DMS53 treated with DMSO at 0.1 percent for 48 hours (cell line): ENCODE measurements at regions not wholly inside any gene's neighbourhood (a gene's known extent, or its start where the extent isn't known, plus 50 kb on each side); places are given as distances from the start of the nearest gene placed in this dataset.

Source experiments
- DNase-seq: peaks from one replicate; lab custom pipeline; 2025; ENCODE audit not compliant: unreplicated experiment; lab: John Stamatoyannopoulos, UW

DNA sequence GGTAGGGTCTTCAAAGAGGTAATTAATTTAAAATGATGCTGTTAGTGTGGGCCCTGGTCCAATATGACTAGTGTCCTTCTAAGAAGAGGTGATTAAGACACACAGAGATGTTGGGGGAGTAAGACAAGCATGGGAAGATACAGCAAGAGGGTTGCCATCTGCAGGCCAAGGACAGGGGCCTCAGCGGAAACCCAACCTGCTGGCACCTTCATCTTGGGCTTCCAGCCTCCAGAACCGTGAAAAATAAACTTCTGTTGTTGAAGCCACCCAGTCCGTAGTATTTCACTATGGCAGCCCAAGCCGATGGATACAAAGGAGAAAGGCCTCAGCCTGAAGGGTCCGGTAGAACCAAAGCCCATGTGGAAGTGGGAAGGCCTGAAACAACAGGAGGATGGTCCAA is 161.7 kb upstream of the UBE2E1 start:
- DNase-seq: no peak

DNA sequence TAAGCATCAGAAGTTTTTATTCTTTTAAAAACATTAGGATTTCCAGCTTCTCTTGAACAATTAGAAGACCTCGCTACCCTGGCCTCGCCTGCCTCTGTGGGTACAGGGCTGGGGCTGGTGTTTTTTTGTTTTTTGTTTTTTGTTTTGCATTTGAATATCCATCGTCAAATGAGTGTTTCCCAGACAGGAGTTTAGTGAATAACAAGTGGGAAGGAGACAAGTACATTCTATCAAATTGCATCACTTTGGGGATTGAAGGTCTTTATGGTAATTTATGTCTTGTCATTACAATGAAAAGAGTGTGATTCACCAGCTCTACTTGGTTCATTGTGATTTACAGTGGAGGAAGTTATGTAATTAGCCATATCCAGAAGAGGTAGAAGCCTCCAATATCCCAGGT is 161.1 kb upstream of the UBE2E1 start:
- DNase-seq: no peak

DNA sequence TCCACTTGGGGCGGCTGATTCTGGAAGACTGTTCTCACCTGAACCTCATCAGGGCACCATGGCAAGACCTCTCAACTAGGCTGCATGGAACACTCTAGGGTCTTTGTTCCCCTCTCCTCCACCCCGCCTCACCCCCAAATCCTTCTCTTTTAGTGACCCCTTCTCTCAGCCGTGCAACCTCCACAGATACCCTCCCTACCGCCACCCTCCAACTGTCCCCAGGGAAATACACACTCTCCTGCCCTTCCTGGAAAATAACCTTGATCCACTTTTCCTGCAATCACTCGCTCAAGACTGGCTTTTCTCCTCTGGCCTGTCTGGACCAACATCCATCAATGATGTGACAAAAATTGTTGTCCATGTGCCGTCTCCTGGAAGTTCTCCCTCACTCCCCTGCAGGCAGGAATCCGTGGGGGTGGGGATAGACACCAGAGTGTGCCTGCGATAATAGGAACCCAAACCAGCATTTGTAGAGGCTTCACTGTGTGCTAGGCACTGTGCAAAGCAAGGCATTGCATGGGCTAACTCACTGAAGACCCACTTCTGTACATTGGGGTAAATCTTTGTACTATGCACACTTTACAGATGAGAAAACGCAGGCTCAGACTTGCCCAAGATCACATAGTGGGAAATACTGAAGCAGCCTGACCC is 160.1 kb upstream of the UBE2E1 start:
- no peak for DNase-seq

DNA sequence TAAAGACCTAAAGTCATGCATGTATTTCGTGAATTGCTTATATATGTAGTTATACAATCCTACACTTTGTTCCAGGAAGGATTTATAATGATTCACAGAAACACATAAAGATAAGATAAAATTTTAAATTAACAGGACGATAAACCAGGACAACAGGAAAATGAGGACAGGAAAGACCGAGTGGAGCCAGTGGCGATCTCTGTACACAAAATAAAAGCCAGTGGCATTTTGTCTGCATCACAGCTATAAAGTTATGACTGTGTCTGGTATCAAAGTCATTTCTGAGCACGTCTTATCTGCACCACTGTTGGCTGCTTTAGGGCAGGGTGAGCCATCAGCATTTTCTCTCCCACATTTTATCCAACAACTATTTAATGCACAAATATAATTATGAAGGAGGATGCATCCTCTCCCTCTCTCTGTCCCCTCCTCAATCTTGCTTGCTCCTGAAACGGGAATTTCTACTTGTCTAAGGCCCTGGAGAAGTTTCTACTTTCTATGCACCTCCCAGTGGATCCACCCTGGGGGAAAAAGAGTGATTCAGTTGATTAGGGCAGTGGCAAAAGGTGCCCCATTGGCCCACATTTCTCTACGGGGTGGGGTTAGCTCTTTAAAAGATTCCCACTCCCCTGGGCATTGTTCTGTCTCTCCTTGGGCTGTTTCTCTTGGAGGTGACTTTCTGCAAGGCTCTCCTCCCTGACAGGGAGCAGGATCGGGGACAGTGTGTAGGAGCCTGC is 159.4 kb upstream of the UBE2E1 start:
- no peak for DNase-seq

DNA sequence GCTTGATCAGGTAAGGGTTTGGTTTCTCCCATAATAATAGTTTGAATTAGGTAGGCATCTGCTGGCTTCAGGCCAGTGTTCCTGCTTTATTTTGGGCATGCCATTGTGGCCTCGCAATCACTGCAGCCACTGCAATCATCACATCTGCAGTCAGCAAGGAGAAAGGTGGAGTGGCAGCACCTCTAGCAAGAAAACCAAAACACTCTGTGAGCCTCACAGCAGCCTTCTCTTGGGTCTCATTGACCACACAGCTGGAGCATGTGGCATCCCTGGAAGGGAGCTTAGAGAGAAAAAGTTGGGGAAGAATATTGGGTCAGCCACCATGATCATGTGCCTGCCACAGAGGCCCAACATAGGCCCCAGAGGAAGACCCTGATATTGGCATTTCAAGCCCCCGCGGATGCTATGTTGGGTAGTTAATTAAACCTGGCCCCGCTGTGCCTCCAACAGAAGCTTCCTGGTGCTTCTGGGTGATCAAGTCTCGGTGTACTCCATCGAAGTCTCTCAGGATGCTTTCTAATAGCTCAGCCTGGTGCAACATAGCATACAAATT is 158.0 kb upstream of the UBE2E1 start:
- DNase-seq: no peak

DNA sequence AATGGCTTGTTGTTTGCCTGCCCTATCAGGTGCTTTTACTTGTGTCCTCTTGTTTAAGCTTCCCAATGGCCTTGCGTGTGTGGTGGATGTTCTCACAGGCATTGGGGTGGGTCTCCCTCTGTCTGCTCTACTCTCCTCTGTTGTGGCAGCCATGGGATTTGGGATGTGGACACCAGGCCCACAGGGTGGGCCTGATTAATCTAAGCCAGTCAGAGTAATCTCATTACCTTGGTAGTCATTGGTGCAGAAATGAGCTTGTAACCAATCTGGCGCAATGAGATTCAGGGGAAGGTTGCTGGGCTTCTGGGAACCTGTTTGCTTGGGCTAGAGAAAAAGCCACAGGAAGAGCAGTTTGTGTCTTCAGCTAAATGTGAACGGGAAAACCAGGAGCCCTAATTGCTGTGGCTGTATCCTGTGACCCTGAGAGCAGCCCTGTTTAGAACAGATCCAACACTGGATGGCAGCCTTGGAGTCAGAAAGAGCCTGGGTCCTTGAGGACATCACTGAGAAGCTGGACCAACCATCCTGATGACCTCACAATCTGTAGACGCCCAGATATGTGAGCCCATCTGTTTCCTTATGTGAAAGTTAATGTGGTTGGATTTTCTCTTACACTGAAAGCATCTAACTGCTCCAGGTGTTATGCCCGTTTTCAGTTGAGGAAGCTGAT is 157.3 kb upstream of the UBE2E1 start:
- no peak for DNase-seq

DNA sequence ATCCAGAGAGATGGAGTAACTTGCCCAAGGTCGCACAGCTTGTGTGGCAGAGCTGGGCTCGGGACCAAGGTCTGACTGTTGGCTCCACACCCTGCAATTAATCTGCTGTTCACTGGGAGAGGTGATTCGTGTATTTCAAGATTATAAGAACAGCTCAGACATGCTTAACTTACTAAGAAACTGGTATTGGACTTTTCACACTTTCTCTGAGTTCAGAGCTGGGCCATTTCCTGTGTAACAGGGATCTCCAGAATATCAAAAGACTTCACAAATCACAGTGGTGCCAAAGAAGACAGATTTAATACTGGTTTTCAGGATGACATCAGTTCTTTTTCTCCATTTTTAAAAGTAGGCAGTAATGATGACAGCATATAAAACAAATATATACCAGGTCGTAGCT is 156.8 kb upstream of the UBE2E1 start:
- DNase-seq: no peak

DNA sequence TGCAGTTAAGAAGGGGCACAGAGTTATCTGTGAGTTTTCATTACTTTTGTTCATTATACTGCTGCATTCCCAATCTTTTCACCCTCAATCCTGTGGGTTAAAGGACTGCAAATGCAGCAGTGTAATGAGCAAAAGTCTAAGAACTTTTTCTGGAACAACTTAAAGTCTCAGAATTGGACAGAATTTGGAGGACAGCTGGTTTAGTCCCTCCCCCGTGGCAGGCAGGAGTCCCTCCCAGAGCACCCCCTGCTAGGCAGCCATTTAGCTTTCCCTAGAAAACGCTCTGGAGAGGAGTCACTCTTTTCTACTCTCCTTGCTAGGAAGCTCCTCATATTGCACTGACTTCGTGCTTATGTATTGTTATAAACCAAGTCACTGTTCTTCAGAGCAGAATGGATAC is 156.3 kb upstream of the UBE2E1 start:
- DNase-seq: no peak

DNA sequence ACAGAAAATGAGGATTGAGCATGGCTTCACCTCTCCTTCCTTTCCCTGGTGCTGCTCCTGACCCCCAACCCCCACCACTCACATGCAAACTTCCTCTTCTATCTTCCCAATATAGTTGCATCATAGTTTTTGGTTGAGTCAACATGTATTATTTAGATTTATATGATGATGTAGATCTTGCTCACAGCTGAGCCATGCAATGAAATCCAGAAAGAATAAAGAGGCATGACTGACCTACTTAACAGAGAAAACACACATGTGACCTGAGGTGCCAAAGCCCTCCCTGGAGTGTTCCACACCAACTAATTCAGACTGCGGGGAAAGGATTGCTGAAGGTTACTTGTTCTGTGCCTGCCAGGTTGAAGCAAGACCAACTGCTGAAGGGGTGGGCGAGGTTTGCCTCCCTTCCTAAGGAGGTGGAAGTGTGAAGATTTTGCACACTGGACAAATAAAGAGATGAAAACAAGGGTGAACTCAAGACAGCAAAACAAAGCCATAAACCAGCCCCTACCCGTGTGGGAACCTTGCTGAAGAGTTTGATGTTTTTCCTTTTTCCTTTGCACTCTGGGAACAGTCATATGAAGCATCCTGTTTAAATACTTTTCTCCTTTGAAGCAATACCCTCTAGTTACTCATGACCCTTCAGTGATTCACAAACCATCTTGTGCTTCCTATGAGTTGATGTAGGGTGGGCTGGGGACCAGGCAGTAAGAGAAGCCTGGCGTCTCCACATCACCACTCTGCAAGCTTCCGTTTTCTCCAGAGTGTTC is 155.2 kb upstream of the UBE2E1 start:
- no peak for DNase-seq

DNA sequence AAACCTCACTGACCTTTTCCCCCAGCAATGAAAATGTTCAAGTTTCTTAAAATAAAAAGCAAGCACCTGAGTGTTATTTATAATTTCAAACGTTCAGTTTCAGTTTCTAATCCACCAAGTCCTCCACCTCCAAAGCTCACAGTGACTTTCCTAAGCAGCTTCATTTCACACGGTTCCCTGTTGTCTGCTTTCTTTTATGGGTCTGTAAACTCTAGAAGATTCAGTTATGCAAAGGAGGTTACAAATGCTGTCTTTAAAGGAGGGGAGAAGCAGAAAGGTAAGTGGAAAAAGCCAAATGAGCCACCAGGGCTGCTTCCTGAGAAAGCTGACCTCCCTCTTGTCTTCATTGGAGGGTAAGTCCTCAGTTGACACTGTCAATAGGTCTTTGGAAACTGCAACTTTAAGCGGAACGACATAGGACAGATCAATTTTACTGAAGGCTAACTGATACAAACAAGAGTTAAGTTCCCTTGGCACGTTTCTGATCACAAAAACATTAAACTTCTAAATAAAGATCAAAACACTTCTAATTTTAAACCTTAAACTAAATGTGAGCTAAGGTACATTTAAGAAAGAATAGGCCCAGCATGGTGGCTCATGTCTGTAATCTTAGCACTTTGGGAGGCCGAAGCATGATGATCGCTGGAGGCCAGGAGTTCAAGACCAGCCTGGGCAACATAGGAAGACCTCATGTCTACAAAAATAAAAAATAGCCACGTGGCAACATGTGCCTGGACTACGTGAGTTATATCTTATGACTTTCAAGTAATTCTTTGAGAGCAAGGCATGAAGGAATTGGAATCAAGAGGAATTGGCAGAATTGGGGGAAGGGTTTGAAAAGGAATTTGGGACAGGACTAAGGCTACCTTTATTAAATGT is 151.9 kb upstream of the UBE2E1 start:
- no peak for DNase-seq

DNA sequence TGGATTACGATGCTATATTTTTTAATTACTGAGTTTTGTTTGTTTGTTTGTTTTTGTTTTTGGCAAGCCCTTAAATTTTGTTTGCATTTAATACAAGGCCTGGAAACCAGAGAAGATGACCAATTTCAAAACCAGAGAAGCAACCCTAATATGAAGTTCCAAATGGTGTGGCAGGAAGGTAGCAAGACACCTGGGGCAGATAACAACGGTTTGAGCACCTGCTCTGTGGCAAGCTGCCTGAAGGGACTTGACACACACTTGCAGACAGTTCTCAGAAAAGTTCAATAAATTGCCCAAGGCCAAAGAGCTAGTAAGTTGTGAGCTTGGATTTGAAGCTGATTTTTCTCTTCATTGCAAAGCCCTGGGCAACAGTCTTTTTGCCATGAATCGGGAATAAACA is 151.2 kb upstream of the UBE2E1 start:
- no peak for DNase-seq

DNA sequence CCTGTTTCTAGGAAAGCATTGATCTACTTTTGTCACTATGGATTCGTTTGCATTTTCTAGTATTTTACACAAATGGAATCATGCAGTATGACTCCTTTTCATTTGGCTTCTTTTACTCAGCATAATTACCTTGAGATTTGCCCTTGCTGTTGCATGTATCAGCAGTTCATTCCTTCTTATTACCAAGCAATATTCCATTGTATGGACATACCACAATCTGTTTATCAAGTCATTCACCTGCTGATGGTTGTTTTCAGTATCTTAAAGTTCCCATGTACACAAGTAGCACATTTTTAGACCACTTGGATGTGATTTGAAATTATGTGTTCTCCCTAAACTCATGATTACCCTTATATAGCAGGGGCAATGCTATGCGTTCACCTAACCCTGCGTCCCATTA is 150.0 kb upstream of the UBE2E1 start:
- no peak for DNase-seq

DNA sequence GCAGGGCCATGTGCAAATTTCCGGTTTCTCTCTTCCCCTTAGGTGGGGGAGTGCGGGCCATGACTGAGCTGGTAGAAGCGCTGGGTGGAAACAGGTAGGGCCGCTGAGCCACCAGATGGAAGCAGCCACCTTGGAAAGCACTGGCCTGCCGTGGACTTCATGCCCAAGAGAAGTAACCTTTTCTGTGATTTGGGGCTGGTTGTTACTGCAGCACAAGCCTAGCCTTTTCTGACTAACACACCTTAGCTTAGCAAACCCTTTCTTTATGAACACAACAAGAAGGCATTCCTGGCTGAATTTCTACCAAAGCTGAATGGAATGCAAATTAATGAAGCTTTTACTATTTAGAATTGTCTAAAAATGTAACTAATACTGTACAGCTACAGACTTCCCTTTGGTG is 149.6 kb upstream of the UBE2E1 start:
- DNase-seq: no peak

DNA sequence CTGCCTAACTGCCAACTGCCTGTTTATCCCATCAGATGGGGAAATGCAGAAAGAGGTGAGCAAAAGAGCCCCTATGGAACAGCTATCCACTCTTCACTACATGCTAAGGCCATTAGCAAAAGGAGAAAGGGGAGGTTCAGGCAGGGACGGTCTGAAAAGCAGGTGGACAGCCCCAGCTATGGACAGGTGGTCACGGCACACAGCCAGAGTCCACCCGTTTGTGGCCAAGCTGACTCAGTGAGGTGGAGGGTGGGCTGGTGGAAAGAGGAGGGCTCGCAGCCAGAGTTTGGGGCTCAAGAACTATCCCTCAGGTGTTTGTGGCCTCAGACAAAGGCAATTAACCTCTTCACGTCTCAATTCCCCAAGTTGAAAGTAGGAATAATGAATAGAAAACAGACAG is 148.9 kb upstream of the UBE2E1 start:
- no peak for DNase-seq

DNA sequence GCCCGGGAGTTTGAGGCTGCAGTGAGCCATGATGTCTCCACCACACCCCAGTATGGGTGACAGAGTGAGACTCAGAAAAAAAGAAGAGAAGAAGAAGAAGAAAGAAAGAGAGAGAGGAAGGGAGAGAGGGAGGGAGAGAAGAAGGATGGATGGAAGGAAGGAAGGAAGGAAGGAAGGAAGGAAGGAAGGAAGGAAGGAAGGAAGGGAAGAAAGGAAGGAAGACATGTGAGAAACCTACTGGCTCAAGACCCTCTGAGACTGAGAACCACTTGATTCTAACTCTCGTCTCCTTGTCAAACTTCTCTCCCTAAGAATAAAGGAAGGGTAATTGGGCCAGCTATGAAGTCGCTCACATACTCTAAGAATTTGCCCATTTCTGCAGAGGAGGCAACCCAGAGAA is 148.1 kb upstream of the UBE2E1 start:
- DNase-seq: no peak

DNA sequence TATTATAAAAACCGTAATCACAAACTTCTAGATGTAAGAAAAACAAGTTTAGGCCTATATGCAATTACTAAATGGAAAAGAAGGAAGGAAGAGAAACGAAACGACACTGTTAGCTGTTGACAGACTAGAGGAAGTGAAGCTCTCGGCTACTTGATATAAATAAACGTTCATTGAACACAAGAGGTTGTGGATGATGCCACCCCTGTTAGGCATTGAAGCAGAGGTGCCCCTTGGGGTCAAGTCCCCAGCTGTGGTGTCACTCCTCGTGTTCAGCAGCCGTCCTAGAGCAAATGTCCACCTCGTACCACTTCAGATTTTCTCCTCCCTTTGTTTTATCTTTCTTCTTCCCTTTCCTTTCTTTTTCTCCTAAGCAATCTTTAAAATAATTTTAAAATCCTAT is 146.5 kb upstream of the UBE2E1 start:
- no peak for DNase-seq

DNA sequence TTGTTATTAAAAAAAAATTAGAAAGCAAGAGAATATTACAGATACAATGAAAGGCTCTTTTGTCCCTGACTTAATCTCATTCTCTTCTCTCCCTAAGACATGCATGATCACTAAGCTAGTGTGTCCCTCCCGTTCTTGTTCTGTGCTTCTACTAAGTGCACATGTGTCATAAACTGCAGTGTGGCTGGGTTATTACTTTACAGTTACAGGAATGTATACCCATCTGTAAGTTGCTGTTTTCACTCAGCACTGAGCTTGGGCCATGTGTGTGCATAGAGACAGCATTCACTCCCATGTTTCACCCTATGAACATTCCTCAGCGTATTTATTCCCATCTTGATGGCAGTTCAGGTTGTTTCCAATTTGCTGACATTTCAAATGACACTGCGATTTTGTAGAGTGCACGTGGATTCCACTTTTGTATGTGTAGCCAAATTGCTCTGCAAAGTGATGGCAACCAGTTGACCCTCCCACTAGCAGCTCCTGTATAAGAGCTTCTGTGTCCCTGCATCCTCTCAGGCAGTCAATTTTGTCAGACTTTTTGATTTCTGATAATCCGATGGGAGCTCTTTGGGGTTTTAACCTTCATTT is 145.8 kb upstream of the UBE2E1 start:
- no peak for DNase-seq

DNA sequence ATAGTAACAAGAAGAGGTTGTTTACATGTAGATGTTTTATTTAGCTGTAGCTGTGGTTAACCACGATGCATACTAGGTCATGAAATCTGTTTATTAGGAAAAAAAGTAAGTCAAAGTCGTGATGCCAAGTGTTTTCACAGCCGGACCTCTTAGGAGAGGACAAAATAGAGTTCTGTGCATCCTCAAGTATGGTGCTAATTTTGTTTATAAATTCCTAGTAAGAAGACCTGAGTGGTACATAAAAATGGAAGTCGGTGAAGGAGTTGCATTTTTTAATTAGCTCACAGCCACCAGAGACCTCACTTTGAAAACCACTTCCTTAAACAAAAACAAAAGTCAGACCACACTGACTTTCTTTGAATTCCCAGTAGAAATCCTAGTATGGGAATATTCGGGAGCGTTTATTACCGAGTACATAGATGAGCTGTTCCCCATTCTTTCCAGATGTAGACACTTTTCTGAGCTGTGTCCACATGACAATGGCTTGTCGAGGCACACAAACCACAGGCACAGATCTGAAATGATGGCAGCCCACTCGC is 143.6 kb upstream of the UBE2E1 start:
- no peak for DNase-seq

DNA sequence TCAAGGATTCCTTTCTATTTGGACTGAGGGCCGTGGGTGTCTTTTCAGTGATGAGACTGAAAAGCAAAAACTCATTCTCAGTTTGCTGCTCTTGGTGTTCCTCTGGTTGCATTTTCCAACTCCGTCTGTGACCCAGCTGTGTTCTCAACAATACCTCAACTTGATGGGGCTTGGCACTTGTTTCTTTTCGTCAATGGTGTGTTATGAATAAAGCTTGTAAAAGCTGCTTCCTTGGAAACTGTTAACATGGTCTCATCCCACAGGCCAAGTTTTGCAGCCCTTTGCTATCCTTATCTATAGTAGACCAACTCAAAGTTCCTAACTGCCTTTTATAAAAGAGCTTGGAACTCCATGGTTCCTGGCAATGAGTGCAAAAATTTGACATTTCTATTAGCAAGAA is 142.5 kb upstream of the UBE2E1 start:
- no peak for DNase-seq

DNA sequence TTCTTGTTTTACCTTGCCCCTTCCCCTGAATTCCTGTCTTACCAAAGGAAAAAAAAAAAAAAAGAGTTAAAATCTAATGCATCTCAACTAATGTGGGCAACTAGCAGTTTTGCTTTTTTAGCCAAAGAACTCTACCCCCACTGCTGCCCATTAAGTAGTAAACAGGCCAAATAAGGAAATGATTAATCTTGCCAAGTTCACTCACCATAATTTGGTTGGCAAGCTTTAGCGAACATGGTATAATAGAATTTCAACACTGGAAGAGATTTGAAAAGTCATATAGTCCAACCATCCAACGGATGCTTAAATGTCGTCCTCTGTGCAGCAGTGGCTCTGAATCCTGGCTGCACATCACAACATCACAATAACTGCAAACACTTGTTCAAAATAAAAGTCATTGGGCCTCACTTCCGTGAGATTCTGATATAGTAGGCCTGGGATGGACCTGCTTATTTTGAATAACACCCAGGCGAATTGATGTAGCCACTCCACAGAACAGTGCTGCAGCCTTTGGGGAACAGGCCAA is 142.0 kb upstream of the UBE2E1 start:
- no peak for DNase-seq
